RWPE1 (cell line): ENCODE measurements at regions not wholly inside any gene's neighbourhood (a gene's known extent, or its start where the extent isn't known, plus 50 kb on each side); places are given as distances from the start of the nearest gene placed in this dataset.

ENCODE experiments used
- CTCF ChIA-PET: fragments of 350-600 bp; sonication (Branson Sonifier 250); formaldehyde crosslinking; extraction: SDS; loops from one replicate; lab custom pipeline; 2021; lab: Yijun Ruan, JAX
- POLR2A ChIA-PET: fragments of 400-600 bp; formaldehyde crosslinking; extraction: SDS; loops from one replicate; lab custom pipeline; 2020; ENCODE audit warnings: antibody characterized with exemption; ENCODE audit not compliant: low non-redundant PET; lab: Yijun Ruan, JAX
- DNase-seq: peaks from one replicate; pipeline ENCODE4 v3.0.0; 2012; ENCODE audit warnings: low spot score
- H3K27ac ChIP-seq: fragments of 450-650 bp; 2 replicates; pipeline ENCODE4 v1.5.1; 2017
- CTCF ChIP-seq: fragments of 450-650 bp; conservative IDR thresholded peaks from 2 replicates; pipeline ENCODE4 v1.5.1; 2017; ENCODE audit warnings: low read depth, mild to moderate bottlenecking

GRCh38 chr5:67454957-67455561 is 258.5 kb upstream of the CD180 start:
- POLR2A ChIA-PET = no interaction called here
- DNase-seq = no peak
- no peak for TF ChIP-seq CTCF
- no peak overlapping the region for H3K27ac ChIP-seq
- CTCF ChIA-PET = no interaction called here

GRCh38 chr5:67453111-67453905 is 256.7 kb upstream of the CD180 start:
- TF ChIP-seq CTCF = no peak
- no peak for DNase-seq

GRCh38 chr5:67451640-67452279 is 255.2 kb upstream of the CD180 start:
- no peak overlapping the region for H3K27ac ChIP-seq
- DNase-seq = no peak
- ChIA-PET POLR2A (no interaction called here), CTCF (interaction anchor here (0.5 to 1.0 kb wide), 4 partner anchors 37 to 1693 kb away, joined by 3 read pairs; no protein-coding TSS in a partner anchor)
- no peak for TF ChIP-seq CTCF

More at GRCh38 chr5:67453111-67453905, 256.7 kb upstream of the CD180 start:
- H3K27ac ChIP-seq = no peak overlapping the region
- CTCF ChIA-PET = interaction anchor here (0.6 to 0.8 kb wide), 3 partner anchors 15 to 1637 kb away, joined by 3 to 5 read pairs (median 3); no protein-coding TSS in a partner anchor
- POLR2A ChIA-PET = no interaction called here

- H3K27ac ChIP-seq = no peak overlapping the region
- ChIA-PET POLR2A (no interaction called here), CTCF (interaction anchor here (0.7 kb wide), 1 partner anchor 30 kb away, joined by 4 read pairs; no protein-coding TSS in a partner anchor)
- TF ChIP-seq CTCF = no peak
- DNase-seq = no peak
Observed at GRCh38 chr5:67447732-67448131, 251.1 kb upstream of the CD180 start.

- POLR2A ChIA-PET = no interaction called here
- no peak overlapping the region for H3K27ac ChIP-seq
- no peak for TF ChIP-seq CTCF
- no peak for DNase-seq
- CTCF ChIA-PET = interaction anchor here (1.1 kb wide), 1 partner anchor 15 kb away, joined by 5 read pairs; no protein-coding TSS in a partner anchor
Observed at GRCh38 chr5:67437905-67438845, 241.6 kb upstream of the CD180 start.
